GM23248 (cell line): ENCODE measurements at regions not wholly inside any gene's neighbourhood (a gene's known extent, or its start where the extent isn't known, plus 50 kb on each side); places are given as distances from the start of the nearest gene placed in this dataset.

ENCODE experiments used
- EZH2 ChIP-seq: fragments of 200-600 bp; sonication (generic); IDR thresholded peaks from 2 replicates; pipeline ENCODE4 v1.6.1; 2018; ENCODE audit warnings: antibody characterized with exemption, mild to moderate bottlenecking; ENCODE audit not compliant: insufficient read depth, poor library complexity, severe bottlenecking
- EZH2phosphoT487 ChIP-seq: fragments of 200-600 bp; sonication (generic); IDR thresholded peaks from 2 replicates; pipeline ENCODE4 v1.6.1; 2018; ENCODE audit warnings: antibody characterized with exemption, moderate library complexity, mild to moderate bottlenecking, low read depth; ENCODE audit not compliant: insufficient read depth

DNA sequence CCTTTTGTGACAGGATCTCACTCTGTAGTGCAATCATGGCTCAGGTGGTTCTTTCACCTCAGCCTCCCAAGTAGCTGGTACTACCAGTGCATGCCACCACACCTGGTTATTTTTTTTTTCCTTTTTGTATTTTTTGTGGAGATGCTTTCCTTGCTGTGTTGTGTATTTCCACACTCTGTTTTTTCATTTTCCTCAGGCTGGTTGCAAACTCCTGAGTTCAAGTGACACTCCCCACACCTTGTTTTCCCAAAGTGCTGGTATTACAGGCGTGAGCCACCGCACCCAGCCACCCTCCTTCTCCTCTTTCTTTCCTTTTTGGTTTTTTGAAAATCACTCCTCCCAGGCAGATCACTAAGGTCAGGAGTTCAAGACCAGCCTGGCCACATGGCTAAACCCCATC lies 65.0 kb downstream of the MYCN start:
- TF ChIP-seq EZH2: no peak
- TF ChIP-seq EZH2phosphoT487: no peak
